GM18861 (cell line): ENCODE measurements at regions not wholly inside any gene's neighbourhood (a gene's known extent, or its start where the extent isn't known, plus 50 kb on each side); places are given as distances from the start of the nearest gene placed in this dataset.

Experiments
- ATAC-seq: cut with Tn5 transposase; IDR thresholded peaks from one replicate; pipeline ENCODE4 v1.9.1; 2021; ENCODE audit not compliant: unreplicated experiment

DNA sequence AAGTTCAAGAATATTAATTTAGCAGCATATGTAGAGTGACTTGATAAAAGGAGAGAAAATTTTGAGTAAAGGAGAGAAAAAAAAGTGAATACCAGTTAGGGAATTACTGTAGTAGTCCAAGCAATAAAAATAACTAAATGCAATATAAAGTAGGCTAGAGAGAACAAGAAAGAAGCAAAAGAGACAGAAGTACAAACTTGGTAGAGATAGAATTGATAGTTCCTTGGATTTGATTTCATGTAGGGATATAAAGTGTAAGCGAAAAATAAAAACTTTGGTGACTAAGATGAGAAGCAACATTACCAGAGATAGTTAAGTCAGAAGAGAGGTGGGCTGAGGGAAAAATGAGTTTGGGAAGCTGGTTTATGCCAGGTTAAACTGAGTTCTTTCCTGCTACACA lies 252.4 kb downstream of the SEC23A start:
- no peak for ATAC-seq

DNA sequence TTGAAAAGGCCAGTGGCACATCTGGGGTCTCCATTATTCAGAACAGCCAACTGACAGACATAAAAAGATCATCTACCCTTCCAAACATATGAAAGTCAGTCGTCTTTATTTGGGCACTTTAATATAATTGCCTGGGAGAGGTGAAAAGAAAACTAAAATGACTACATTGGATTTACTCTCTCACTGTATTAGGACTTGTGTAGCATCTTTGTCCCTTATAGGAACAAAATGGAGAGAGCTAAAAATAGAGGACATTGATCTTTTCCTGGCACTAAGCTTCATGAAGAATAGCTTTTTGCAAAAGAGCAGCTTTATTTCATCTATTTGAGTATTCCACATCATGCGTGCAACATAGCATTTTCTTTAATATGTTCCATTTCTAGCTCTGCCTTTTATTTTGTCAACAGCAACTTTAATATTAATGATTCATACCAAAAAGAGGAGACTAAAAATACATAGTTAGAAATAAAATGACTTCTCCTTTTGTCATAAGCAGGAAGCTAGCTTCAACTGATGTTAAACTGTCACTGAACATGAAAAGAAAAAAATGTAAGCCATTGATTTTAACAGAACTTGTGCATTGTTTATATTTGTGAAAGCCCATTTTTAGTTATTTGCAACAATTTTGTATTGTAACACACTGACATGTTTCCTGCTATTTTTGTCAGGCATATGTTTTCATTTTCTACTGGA lies 254.6 kb downstream of the SEC23A start:
- ATAC-seq: no peak

DNA sequence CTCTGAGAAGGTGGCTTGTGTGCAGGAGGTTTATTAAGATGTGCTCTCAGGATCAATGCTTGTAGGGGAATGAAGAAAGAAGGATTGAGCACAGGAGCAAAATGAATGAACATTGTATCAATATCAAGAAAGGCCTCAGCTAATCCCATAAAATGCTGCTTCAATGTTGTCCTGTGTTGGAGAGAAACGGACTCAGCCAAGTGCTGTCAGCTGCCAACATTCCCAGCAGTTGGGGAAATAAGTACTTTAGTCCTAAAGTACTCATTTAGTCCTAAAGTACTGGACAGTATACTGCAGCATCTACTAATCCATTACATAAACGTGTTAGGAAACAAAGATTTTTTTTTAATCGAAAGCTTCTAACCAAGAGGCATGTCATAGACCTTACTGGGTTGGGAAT lies 255.9 kb downstream of the SEC23A start:
- no peak for ATAC-seq

DNA sequence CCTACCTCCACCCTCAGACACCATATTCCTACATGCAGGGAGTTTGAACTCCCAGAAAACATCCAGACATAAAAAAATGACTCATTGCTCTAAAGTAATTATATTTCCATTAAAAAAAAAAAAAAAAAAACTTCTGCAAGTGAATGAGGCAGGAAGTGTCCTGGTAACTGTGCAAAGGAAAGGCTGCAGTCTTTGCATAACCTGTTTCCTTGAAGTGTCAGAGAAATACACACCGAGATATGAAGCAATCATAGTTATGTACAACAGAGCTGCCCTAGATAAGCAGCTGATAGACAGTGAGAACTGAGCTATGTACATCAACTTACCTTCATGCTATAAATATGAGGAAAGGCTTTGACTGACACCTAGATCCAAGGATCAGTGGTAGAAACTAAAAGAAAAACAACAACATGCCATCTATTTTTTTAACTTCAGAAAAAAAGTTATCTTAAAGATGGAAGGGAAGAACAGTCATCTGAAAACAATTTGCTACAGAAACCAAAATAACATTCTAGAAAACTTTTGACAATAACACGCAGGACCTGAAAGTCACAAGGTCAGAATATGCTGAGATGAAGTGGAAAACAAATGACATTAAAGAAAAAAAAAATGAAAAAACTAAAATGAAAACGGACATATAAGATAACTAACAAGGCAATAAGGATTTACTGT lies 263.2 kb downstream of the SEC23A start:
- ATAC-seq: no peak

DNA sequence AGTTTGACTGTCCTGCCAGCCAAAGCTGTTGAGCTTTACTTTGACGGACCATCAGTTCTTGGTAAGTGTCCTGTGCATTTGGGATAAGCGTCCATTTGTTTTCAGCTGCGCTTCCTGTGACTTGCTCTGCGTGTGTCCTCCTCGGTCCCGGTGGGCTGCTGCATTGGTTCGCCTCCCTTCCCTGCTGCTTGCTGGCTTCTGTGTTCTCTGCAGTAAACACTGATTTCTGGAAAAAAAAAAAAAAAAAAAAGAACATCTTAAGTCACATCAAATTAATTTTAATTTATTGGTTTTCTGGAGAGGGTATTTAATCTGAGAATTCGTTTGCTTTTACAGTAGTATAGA lies 264.1 kb downstream of the SEC23A start:
- ATAC-seq: no peak

DNA sequence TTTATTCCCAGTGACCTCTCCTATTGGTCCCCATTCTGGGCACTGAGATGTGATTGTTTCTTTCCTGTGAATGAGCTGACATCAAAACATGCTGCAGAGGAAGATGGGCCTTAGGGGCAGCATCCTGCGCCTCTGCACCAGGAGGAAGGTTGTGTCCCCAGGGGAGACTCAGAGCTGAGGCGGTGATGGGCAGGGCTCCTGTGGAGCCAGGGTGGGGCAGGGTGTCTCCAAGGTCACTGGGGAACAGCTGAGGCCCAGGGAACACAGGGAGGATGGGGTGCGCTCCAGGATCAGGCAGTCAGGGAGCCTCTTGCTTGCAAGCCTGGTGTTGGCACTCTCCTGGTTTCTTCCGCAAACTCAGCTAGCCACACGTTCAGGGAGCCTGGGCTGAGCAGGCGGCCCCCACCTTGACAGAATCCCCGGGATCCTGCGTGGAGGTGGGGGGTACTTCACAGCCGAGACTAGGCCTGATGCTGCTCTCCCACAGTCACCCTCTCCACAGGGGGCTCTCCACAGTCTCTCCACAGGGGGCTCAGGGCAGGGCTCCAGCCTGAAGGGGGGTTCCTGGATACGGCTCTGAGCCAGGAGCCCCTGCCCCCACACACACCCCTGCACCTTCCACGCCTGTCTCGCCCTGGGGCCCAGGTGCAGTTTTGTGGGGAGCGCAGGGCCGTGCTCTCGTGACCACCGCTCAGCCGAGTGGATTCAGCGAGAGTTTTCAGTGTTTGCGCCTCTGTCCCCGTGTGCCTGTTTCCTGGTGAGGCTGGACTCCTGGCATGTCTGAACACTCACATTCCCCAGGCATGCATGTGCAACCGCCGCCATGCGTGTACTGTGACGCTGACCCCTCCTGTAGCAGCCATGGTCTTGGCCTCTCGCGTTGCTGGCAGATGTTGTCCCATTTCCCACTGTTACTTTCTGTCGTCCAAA lies 264.7 kb downstream of the SEC23A start:
- ATAC-seq: no peak

DNA sequence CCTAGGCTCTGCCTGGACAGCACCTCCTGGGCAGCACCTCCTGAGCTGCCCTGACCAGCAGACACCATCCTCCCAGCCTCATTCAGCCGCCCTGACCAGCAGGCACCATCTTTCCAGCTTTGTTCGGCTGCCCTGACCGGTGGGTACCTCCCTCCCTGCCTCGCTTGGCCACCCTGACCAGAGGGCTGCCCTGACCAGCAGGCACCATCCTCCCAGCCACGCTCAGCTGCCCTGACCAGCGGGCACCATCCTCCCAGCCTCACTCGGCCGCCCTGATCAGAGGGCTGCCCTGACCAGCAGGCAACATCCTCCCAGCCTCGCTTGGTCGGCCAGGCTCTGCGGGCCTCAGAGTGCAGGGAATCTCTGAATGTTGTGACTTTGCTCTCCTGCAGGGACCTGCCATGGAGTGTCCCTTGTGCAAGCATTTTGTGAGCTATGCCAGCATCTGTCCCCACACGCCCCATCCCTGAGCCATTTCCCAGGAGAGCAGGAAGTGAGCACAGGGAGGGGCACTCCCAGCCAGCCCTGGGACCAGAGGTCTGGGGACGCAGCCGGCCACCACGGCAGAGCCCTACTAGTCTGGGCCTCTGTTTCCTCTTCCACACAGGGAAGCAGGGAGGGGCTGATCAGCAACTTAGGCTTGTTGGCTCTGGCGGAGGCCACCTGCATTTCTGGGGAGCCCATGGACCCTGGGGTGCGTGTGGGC lies 265.5 kb downstream of the SEC23A start:
- ATAC-seq: no peak

DNA sequence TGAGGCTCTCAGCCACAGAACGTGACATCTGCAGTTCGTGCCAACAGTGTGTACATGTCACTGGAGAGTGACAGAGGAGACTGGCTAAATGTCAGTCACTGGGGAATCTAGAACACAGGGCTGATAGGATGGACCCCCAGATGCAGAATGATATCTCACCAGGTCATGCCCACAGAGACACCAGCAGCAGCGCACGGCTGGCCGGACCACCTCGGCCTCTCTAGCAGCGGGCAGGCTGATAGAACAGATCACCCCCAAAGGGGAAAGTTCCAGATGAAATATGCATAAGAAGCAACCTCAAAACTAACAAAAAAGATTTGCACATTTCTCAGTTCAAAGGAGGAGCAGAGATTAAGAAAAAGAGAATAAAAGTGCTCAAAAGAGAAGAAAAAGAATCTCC lies 266.5 kb downstream of the SEC23A start:
- no peak for ATAC-seq

DNA sequence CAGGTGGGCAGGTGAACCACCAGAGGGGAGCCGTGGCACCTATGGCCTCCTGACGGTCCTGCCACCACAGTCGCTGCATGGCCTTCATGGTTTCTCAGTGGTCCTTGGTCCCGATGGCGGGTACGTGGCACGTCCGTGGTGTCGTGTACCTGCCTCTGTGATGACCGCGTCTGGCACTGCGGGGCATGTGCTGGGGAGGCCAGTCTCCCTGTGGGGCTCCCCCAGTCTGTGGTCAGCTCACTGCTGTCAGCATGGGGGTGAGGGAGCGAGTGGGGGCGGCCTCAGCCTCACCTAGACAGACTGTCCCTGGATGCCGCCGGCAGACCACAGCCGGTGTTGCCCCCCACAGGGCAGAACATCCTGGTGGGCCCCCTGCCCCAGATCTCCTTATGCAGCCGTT lies 267.2 kb downstream of the SEC23A start:
- ATAC-seq: no peak

DNA sequence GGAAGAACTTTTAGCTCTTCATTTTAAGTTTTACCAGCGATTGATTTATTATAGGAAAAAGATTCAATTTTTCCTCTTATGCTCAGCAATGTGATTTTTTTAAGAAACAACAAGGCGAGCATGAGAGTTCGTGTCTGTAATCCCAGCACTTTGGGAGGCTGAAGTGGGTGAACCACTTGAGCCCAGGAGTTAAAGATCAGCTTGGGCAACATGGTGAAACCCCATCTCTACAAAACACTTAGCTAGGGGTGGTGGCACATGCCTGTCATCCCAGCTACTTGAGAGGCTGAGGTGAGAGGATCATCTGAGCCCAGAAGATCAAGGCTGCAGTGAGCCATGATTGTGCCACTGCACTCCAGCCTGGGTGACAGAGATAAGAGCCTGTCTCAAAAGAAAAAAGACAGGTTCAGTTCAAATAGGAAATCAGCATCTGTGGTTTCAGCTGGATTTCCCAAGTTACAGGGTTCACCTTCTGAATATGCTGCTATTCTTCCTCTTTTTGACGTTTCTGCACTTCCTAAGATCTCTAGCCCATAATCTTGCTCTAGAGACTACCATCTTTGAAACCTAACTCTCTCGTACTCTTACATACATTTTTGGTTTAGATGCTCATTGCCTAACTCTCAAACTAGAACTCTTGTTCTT lies 274.7 kb downstream of the SEC23A start:
- no peak for ATAC-seq

DNA sequence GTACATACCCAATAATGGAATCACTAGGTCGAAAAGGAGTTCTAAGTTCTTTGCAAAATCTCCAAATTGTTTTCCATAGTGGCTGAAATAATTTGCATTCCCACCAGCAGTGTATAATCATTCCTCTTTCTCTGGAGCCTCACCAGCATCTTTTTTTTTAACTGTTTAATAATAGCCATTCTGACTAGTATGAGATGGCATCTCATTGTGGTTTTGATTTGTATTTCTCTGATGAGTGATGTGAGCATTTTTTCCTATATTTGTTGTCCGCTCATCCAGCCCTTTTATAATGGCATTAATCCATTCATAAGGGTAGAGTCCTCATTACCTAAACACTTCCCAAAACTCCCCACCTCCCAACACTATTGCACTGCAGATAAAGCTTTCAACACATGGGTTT lies 278.3 kb downstream of the SEC23A start:
- ATAC-seq: no peak

DNA sequence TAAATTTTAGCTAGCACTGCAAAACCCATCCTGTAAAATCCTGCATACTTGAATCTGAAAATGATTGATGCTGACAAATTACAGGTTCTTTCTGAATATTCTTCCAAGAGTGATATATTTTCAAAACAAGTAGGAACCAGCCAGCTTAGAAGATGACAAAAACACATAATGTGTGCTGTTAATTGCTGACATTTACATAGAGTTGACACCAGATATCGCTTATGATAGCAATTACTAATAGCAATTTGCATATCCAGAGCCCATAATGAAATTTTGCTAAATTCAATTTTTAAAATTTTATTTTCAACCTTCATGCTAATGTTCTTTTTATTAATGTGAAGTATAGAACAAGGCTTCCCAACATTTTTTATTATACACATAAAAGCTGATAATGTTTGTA lies 284.5 kb downstream of the SEC23A start:
- ATAC-seq: no peak

DNA sequence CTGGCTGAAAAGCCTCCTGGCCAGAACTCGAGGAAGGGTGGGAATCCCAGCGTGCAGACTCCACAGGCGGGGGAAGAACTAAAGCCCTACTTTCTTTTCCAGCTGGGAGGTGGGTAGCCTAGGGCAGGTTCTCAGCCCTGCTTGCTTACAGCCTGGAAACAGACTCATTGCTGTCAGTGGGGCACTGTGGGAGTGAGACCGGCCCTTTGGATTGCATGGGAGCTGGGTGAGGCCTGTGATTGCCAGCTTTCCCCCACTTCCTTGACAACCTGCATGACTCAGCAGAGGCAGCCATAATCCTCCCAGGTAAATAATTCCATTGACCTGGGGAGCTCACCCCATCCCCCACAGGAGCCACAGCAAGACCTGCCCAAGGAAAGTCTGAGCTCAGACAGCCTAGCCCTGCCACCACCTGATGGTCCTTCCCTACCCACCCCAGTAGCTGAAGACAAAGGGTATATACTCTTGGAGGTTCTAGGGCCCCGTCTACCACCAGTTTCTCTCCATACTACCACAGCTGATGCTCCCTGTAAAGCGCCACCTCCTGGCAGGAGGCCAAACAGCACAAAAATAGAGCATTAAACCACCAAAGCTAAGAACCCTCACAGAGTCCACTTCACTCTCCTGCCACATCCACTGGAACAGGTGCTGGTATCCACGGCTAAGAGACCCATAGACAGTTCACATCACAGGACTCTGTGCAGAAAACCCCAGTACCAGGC lies 294.1 kb downstream of the SEC23A start:
- no peak for ATAC-seq

DNA sequence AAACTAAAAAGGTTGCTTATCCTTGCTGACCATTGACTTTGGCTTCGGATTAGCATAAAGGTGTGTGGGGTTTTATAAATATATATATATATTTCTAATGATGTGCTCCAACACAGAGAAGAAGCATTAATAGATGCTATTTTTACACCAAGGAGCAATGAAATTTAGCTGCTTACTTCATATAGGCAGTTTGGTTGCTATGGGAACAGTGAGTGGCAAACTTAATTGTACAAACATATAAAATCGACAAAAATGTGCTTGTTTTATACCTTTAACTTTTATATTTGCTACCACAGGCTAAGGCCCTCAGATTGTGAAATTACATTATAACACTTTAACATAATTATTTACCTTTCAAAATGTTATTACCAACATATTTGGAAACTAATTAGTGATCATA lies 303.4 kb downstream of the SEC23A start:
- no peak for ATAC-seq

DNA sequence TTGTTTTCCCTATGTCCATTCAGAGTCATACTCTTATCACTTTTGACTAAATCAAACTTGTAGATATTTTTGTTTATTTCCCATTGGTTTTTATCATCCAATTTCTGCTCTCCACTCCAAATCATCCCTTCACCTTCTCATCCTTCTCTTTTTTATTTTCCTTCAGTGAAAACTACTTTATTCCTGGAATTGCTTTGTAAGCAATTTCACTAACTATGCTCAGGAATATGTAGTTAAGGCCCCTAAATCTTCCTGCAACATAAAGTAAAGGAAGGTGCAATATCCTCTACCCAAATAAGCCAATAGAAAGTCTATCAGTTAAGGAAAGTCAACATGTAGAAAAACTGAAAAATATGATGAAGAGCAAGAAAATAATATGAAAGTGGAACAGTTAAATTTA lies 308.4 kb downstream of the SEC23A start:
- ATAC-seq: no peak

DNA sequence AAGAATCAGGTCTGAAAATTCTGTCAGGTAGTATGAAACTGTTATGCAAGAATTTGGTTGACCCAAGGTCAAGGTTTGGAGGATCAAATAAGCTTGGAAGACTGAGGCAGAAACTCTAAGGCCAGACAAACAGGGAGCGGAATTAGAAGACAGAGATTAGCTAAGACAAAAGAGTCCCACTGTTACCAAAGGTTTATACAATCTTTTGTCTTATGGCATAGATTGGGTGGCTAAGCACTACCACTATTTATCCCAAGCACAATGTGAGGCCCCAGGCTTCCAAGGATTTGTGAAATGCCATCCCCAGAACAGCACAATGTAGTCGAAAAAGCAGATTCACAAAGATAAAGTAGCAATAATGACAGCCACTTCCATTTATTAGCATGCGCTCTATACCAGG lies 311.2 kb downstream of the SEC23A start:
- no peak for ATAC-seq

DNA sequence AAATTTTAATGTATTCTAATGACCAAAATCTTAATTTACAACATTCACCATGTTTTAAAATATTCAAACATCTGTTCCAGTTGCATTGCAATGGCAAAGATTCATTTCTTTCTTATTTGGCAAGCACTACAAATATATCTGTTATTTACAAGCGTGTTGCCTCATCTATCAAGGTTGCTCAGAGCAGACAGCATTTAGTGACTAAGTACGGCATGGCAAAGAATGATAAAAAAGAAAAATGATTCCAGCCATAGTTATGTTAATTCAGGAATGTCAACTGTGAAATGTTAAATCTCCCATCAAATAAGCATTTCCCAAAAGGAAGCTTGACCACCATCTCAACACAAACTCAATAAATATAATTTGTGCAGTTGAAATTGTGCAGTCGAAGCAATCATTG lies 312.1 kb downstream of the SEC23A start:
- ATAC-seq: no peak

DNA sequence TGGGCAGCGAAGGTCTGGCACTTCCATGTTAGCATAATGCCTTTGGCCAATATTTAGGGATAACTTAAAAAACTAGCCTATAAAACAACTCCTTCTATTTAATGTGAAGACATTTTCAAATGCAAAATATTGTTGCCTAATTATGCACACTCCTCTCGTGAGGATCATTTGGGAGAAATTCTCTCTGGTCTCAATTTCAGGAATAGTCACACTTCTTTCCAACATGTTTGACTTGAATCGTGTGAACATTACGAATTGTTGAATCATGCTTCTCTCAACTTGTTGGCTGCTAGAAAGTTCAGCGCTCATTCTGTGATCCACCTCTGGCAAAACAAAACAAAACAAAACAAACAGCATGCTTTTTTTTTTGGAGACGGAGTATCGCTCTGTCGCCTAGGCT lies 313.2 kb downstream of the SEC23A start:
- ATAC-seq: no peak

DNA sequence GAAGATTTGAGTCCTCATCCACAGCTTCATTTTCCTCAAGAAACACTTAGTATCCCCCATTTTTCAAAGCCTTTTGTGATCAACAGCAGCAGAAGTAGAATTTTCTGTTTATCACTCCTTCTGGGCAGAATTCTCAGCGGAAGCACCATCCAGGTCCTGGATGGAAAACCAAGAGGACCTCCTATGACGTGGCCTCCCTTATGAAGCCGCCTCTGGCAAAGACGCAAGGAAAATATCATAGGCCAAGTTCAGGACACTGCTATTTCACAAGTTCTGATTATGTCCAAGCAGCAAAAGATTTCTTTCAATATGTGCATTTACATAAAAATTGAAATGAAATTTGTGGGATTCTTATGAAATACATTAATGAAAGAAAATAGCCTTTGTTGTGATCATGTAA lies 315.0 kb downstream of the SEC23A start:
- ATAC-seq: no peak

DNA sequence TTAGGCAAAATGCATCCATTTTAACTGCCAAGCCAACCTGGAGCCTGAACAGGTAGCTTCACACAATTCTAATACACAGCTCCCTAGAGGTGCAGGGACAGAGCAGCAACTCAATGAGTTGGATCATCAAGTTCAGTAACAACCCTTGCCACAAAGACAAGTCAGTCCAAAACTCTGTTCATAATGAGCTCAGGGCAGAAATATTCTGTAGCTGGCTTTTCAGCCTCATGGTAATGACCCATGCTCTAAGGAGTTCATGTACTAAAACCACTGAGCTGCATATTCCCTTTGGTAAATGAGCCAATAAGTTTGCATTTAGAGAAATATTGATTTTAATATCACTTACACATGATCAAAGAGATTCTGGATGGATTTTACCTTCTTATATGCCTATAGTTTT lies 316.1 kb downstream of the SEC23A start:
- no peak for ATAC-seq
